Tibial nerve (tissue), 4 donors: ENCODE measurements at regions not wholly inside any gene's neighbourhood (a gene's known extent, or its start where the extent isn't known, plus 50 kb on each side); places are given as distances from the start of the nearest gene placed in this dataset.

Experiments
- CTCF ChIP-seq, 5 experiments: fragments of 200-600 bp in 3 of 5; fragments of 450-650 bp in 2 of 5; sonication (generic) in 3 of 5; IDR thresholded peaks; one replicate each; pipeline ENCODE4 v1.5.1; 2016 to 2019; ENCODE audit warnings: antibody characterized with exemption in 5 of 5, mild to moderate bottlenecking in 3 of 5, moderate library complexity in 2 of 5
- EP300 ChIP-seq, 2 donors: sonication (generic); formaldehyde crosslinking; IDR thresholded peaks; one replicate each; pipeline ENCODE4 v1.6.1; 2017; ENCODE audit warnings: antibody characterized with exemption in 2 of 2, mild to moderate bottlenecking in 1 of 2
- POLR2A ChIP-seq, 2 donors: fragments of 450-650 bp; IDR thresholded peaks; one replicate each; pipeline ENCODE4 v1.6.1; 2017; ENCODE audit warnings: antibody characterized with exemption in 2 of 2, mild to moderate bottlenecking in 2 of 2, moderate library complexity in 2 of 2

- TF ChIP-seq CTCF (IDR thresholded peaks at IDR 0.05) (no peak), EP300 (IDR thresholded peaks at IDR 0.05) (no peak), POLR2A (IDR thresholded peaks at IDR 0.05) (no peak)
Observed at GRCh38 chr2:106037932-106038331, 156.2 kb downstream of the UXS1 start.
